ENCODE measurements at regions not wholly inside any gene's neighbourhood (a gene's known extent, or its start where the extent isn't known, plus 50 kb on each side); places are given as distances from the start of the nearest gene placed in this dataset.

DNA sequence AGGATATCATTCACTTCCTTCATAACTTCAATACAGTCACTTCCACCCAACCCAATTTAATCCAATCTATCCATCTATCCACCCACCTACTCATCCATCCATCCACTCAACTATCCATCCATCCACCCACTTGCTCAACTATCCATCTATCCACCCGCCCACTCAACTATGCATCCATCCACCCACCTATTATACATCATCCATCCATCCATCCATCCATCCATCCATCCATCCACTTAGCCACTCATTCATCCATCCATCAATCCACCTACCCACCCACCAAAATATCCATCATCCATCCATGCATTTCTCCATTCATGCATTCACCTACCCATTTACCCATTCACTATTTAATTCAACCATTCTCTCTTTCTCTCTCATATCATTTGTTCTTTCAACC is 179.5 kb downstream of the HAPSTR1 start:
- TF ChIP-seq, protein P1, sequence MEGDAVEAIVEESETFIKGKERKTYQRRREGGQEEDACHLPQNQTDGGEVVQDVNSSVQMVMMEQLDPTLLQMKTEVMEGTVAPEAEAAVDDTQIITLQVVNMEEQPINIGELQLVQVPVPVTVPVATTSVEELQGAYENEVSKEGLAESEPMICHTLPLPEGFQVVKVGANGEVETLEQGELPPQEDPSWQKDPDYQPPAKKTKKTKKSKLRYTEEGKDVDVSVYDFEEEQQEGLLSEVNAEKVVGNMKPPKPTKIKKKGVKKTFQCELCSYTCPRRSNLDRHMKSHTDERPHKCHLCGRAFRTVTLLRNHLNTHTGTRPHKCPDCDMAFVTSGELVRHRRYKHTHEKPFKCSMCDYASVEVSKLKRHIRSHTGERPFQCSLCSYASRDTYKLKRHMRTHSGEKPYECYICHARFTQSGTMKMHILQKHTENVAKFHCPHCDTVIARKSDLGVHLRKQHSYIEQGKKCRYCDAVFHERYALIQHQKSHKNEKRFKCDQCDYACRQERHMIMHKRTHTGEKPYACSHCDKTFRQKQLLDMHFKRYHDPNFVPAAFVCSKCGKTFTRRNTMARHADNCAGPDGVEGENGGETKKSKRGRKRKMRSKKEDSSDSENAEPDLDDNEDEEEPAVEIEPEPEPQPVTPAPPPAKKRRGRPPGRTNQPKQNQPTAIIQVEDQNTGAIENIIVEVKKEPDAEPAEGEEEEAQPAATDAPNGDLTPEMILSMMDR (conservative IDR thresholded peaks at IDR 0.05; ENCODE audit: low read length), result no peak
- no peak for TF ChIP-seq EZH2phosphoT487 (IDR thresholded peaks at IDR 0.05; ENCODE audit: borderline replicate concordance)
